GM18951 (cell line): ENCODE measurements at regions not wholly inside any gene's neighbourhood (a gene's known extent, or its start where the extent isn't known, plus 50 kb on each side); places are given as distances from the start of the nearest gene placed in this dataset.

Experiments used
- POLR2A ChIP-seq: IDR thresholded peaks from 4 replicates; pipeline ENCODE4 v1.6.1; 2011; ENCODE audit warnings: mild to moderate bottlenecking; ENCODE audit not compliant: insufficient read length, insufficient read depth; ENCODE audit errors: extremely low read depth
- in situ Hi-C: fragments of 300-500 bp; cut with MboI; formaldehyde crosslinking; loops from one replicate; pipeline ENCODE4 v1.12.0; 2022; ENCODE audit warnings: low sequenced_read_pairs, mixed read lengths, inconsistent platforms; ENCODE audit not compliant: unreplicated experiment

DNA sequence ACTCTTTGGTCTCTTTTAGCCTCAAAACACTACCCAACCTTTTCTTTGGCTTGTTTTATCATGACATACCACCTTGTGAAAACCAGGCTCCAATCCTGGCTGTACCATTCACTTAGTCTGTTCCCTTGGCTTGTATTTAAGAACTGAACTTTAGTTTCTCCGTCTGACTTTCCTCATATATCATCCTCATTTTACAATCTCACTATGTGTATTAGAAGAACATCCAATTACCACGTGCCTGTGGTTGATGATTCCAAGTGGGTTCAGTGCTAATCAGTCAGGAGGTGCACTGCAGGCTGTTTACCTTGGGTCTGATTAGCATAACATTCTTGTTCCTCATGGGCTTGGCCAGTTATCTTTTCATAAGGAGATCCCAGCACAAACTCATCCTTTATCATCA is 144.8 kb upstream of the KLF14 start:
- in situ Hi-C loops: no loop called here
- TF ChIP-seq POLR2A: no peak

DNA sequence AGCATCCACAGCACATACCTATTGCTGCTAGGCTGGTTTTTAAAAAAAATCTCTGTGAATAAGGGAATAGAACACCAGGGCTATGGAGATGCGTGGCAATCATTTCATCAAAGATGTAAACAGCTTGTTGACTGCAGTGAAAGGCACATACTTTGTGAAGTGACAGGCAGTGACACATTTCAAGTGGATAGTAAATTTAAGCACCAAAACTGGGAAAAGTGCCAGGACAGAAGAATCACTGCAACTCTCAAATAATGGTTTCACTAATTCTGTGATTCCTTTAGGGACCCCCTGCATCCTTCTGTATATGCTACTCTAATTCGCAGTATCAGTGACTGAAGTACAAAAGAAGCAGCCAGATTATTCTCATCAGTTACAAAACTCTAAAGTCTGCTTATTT is 145.2 kb upstream of the KLF14 start:
- in situ Hi-C loops: no loop called here
- no peak for TF ChIP-seq POLR2A

DNA sequence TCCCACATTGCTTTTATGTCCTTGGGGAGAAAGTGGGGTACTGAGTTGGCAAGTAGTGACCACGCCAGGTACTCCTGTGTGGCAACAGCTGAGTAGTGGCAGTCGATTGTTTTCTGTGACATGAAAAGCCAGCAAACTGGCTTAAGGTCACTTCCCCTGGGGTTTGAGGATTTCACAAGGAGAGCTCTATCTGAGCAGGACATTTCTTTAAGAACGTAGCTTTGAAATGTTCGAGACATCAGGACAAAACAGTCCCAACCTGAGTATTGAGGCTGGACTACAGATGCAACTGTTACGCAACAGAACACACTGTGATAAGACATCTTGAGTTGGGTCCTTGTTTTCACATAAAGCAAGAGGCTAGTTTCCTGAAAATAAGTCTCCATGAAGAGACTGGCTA is 146.7 kb upstream of the KLF14 start:
- in situ Hi-C loops: no loop called here
- TF ChIP-seq POLR2A: no peak

DNA sequence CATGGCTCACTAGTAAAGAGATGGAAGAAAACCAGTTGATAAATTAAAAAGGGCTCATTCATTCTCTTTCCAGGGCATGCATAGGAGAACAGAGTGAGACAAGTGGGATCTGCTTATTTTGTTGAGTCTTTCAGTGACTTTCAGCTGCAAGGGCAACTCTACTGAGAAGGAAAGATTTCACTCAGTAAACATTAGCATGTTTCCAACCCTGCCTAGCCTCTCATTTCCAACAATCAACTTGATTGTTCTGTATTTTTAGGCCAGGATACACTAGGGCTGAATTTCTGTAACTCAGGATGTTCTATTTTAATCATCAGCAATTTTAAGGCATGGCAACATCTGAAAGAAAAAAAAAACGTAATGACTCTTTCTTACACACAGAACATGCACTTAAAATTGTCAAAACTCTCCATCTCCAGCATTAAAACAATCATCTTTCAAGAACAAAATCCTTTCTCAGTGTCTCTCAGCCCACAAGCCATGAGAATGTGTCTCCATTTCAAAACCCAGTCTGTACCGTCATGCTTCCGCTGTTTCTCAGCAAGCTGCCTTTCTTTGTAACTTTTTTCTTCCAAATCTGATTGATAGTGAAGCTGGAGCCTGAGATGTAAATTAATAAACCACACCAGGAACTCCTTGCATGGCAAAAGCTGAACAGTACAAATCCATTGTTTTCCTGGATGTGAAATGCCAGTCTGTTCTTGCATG is 147.2 kb upstream of the KLF14 start:
- TF ChIP-seq POLR2A: no peak
- in situ Hi-C loops: no loop called here

DNA sequence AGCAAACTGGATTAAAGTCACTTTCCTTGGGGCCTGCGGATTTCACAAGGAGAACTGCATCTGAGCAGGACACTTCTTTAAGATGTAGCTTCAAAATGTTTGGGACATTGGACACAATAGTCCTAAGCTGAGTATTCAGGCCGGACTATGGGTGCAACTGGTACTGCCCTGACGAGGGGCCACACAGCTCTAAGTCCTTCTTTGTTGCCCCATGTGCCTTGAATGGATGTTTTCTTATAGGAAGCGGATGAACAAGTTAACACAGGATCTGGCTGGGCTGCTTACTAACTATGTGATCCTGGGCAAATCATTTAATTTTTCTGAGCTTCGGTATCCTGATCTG is 147.8 kb upstream of the KLF14 start:
- in situ Hi-C loops: no loop called here
- TF ChIP-seq POLR2A: no peak

DNA sequence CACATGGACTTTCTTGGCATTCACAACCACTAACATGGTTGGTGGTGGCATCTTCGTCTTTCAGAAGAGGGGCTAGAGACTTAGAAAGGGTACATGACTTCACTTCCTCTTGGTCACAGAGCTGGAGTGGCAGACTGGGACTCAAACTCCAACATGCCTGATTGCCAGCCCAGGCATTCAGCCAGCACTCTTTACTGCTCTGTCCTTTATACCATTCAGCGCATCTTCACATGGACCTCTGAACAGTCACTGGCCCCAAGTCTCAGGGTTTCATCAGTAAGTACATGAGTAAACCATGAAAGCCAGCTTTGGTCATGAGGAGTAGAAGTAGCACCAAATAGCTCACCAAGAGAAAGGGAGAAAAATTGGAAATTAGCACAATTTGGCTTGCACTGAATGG is 148.4 kb upstream of the KLF14 start:
- in situ Hi-C loops: no loop called here
- no peak for TF ChIP-seq POLR2A

DNA sequence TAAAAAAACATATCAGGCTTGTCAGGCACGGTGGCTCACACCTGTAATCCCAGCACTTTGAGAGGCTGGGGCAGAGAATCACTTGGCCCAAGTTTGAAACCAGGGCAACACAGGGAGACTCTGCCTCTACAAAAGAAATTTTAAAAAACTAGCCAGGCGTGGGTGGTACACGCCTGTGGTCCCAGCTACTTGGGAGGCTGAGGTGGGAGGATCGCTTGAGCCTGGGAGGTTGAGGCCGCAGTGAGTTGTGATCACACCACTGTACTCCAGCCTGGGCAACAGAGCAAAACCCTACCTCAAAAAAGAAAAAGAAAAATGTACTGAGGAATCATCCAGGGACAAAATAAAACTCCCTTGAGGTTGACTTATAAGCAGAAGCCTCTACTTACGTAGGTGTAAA is 149.9 kb upstream of the KLF14 start:
- in situ Hi-C loops: no loop called here
- TF ChIP-seq POLR2A: no peak

DNA sequence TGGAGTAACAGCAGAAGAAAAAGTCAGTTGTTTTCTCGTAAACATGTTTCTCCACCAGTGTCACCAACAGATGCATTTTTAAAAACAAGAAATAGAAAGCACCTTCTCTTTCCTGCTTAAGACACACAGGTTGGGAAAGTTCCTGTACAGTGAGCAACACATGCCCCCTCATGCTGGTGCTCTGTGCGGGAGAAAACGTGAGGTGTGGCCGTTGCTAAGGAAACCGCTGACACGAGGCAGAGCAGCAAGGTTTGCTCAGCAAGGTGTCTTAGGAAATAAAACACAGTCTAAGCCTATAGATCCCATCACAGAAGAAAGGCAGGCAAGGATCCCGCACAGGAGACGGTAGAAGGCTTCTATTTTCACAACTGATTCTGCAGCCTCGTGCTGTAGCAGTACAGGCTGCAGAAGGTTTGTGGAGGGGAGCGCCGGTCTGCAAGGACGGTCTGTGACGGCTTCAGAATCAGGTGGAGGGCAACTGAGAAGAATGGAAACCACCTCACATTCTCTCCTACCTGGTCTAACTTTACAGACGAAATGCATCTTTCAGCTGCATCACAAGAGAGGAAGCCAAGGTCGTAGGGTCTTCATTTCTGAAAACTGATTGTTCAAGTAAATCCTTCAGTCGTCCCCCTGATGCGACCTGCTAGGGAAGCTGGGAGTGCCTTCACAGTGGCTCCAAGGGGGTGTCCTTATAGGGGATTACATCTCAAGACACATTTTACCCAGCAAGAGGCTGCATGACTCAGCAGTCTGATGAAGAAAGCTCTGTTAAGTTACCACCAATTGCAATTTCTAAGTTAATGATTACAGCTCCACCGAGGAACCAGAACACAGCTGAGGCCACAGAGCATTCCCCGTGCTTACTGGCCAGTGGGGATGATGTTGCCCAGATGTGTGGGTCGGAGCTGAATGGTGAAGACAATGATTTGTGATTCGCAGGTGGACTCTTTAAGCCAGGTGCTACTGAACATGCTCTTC is 150.7 kb upstream of the KLF14 start:
- TF ChIP-seq POLR2A: no peak
- in situ Hi-C loops: no loop called here

DNA sequence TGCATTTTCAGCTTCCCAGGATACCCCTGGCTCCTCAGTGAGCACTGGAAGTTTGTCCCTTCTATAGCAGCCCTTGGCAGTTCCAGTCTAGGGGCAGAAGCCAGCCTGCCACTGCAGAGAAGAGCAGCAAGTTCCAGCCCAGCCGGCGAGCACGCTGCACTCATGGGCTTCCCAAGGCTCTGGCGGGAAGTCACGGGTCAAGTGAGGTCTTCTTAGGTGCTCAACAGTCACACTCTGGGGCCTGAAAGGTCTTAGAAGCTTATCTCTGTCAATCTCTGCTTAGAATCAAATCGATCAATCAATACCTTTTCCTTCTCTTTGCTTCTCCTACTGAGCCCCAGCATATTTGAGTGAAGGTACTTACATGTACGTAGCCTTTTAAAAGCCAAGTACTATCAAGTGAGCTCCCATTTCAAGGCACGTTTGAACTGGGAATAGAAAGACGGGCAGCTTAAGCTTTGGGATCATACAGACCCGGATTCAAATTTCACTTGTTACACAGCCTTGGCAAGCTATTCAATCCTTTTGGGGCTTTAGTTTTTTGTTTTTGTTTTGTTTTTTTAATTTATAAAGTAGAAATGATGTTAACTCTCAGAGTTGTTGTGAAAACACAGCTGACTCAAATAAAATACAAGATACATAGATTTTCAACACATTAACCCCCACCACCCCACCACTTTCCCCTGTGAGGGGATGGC is 152.6 kb upstream of the KLF14 start:
- TF ChIP-seq POLR2A: no peak
- in situ Hi-C loops: no loop called here

DNA sequence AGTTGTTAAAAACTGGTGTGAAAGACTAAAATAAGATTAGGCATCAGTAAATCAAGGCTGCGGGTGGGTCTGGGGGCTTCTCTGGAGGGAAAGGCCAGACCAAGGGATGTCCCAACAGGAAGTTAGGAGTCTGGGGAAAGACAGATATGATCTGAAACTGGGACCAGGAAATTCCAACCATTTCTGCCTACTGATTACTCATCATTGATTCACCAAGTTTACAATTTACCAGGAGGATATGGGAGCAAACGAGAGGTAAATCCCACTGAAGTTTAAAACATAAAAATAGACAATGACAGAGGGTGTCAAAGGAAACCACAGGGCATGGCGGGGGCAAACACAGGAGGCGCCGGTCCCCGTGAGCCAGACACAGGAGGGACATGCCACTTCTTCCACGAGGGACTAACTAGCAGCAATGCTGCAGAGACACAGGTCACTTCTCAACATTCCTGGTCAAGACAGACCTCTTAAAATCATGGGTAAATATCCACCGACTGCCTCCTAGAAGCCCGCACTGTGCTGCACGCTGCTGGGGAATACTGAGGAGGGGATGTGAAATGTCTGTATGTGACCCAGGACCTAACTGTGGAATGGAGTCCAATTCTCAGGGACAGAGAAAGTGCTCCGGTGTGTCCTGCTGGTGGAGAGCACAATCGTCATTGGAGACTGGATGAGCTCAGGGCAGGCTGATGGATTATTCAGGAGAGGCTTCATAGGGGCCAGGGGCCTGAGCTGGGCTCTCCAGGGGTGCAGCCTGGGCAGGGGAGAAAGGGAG is 153.4 kb upstream of the KLF14 start:
- TF ChIP-seq POLR2A: no peak
- in situ Hi-C loops: no loop called here

DNA sequence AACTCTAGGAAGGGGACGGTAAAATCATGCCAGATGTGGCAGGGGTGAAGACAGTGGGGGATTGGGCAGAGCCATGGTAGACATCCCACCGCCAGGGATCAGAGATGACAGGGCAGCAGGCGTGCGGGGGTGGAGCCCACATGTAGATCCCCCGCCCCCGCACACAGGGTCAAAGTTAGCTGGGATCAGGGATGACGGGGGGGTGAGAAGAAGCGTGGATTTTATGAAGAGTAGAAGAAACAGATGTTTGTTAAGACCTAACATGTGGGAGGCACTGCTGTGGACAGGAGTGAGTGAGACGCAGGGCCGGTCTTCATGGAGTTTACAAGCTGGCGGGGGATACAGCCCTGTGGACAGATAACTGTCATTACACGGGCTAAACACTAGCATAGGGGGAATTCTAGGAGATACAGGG is 154.0 kb upstream of the KLF14 start:
- TF ChIP-seq POLR2A: no peak
- in situ Hi-C loops: no loop called here

DNA sequence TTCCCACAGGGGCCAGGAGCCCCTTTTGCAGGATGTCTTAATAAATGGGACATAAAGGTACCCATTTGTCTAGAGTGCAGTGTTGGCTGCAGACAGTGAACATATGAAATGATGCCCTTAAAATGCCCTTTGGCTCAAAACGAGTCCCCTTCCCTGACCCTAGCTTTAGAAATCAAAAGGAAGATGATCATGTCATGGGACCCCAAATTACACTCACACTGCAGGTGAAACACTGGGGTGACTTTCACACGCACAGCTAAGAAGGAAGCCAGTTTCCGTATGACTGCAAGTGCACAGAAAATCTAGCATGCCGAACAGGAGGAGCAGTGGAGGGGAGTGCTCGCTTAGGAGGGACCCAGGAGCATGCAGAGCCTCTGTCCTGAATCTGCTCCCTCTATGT is 154.5 kb upstream of the KLF14 start:
- in situ Hi-C loops: no loop called here
- TF ChIP-seq POLR2A: no peak

DNA sequence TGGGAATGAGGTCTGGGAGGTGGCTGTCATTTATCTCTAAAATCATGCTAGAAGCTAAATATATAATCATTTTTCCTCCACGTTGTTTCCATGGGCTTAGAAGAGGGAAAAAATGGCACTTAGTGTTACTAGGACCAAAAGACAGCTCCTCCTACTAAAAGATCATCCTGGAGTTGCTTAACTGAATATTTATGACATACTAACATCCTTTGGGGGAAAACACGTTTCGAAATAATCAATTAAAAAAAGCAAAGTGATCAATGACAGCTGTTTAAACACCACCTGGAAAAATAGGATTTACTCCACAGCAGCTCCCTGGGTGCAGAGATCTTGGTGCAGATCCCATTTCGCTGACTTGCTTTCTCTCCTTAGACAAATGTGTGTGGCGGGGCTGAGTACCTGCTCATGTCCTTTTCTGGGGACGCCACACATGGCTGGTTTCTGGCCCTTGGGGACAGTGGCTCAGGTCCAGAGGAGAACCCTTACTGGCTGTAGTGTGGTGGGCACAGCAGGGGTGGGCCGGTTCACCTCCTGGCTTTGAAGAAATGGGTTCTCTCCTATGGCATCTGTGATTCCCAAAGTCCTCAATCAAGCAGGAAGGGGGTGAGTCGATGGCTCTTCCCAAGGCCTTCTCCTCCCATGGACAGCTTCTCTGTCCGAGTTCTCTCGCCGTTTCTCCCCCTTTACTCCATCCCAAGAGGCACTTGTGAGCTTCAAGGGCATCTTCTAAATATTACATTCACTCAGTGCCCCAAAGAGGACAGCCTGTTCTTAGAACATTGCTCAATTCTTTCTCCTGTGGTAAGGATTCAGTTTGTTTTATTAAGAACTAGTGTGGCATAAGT is 156.4 kb upstream of the KLF14 start:
- in situ Hi-C loops: no loop called here
- TF ChIP-seq POLR2A: peak; percentile 24
